NCI-H226 (cell line): ENCODE measurements at regions not wholly inside any gene's neighbourhood (a gene's known extent, or its start where the extent isn't known, plus 50 kb on each side); places are given as distances from the start of the nearest gene placed in this dataset.

Source experiments
- DNase-seq: peaks from one replicate; pipeline ENCODE4 v3.0.0-alpha.2; 2015

DNA sequence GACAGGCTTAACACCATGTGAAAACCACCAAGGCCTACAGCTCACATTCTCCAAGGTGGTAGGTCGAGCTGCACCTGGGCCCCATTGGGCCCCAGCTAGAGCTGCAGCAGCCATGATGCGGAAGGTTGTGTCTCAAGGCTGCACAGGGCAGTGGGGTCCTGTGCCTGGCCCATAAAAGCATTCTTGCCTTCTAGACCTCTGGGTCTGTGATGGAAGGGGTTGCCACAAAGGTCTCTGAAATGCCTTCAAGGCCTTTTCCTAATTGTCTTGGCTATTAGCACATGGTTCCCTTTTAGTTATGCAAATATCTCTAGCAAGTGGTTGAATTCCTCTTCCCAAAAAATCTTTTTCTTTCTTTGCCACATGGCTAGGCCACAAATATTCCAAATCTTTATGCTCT is 52.5 kb upstream of the C11orf58 start:
- DNase-seq: no peak

- no peak for DNase-seq
These were observed 59.9 kb upstream of the C11orf58 start for GRCh38 chr11:16678466-16679116.

- peak; percentile 66 for DNase-seq
These were observed 68.5 kb upstream of the C11orf58 start for GRCh38 chr11:16669799-16670415.

- DNase-seq: no peak
These were observed 105.9 kb upstream of the C11orf58 start for GRCh38 chr11:16632295-16633200.

- DNase-seq: no peak
These were observed 107.8 kb upstream of the C11orf58 start for GRCh38 chr11:16630651-16631050.

DNA sequence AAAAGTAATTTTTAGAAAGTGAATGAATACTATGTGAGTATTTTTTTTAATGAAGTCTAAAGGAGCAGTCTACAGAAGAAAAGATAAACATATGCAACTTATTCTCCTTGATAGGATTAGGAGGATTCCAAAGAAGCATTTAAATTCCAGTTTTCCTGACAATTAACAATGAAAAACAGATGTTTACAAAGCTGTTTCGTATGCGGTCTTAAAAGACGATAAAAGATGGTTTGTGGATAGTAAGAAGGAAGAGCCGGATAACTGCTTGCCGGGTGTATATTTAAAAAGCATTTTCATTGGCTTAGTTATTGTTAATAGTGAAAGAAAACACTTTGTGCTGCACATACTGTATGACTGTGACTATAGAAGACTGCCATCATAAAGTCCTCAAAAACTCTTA is 120.0 kb upstream of the C11orf58 start:
- DNase-seq: no peak

GRCh38 chr11:16615480-16615879 is 123.0 kb upstream of the C11orf58 start:
- DNase-seq: no peak

GRCh38 chr11:16613512-16614381 is 124.7 kb upstream of the C11orf58 start:
- peak; percentile 65 for DNase-seq

- no peak for DNase-seq
These were observed 125.3 kb upstream of the C11orf58 start for GRCh38 chr11:16613262-16613511.

DNA sequence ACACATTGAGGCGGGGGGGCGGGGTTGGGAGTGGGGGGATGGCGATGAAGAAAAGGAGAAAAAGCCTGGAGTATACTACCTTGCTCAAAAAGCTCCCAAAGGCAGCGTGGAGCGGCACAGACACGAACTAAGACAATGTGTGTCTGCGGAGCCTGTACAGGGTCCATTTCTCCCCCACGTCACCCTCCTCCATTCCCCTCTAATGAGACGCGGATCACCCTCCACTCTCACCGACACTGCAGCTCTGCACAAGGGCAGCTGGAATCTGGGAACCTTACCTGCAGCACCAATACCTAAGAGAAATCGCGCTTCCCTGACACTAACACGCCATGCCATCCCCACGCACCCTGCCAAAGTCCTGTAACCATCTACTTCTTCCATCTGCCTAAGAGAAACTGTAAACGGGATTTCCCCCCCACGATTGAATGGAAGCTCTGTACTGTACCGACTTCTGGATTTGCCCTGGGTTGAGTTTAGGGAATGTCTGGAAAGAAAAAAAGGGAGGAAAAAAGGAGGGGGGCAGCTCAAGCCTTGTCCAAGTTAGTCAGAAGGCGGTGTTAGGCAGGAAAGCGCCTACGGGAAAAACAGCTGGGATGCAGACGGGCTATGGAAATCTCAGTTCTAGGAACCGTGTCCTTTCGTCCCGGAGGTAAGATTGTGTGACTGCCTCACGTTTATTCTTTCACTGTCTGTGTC is 125.7 kb upstream of the C11orf58 start:
- DNase-seq: no peak

DNA sequence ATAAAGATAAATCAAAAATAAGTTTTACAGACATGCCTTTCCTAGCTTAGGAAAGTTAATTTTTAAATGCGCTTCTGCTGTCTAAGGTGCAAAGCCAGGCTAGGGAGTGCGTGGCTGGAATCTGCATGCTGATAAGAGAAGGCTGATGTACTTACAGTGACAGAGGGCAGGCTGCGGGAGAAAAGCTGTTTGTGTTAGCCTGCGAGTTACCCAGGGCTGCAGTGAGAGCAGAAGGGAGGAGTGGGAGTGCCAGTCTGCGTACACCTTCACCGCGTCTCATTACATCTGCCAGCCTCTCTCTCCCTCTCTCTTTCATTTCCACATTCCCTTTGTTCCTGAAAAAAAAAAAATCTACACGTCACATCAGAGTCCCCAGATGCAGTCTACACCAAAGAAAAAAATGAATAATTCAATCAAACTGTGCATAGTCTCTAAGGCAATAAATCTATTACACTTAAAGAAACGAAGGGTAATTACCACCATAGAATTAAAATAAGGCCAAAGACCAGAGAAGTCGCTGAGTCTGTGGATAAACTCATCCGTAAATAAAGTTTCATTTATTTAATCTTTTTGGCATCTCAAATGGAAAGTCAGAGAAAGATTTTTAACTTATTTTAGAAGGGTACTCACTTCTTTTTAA is 126.4 kb upstream of the C11orf58 start:
- no peak for DNase-seq

GRCh38 chr11:16611401-16611921 is 127.0 kb upstream of the C11orf58 start:
- DNase-seq: no peak

- DNase-seq: no peak
These were observed 127.6 kb upstream of the C11orf58 start for GRCh38 chr11:16610738-16611388.

GRCh38 chr11:16610213-16610737 is 128.2 kb upstream of the C11orf58 start:
- DNase-seq: no peak

DNA sequence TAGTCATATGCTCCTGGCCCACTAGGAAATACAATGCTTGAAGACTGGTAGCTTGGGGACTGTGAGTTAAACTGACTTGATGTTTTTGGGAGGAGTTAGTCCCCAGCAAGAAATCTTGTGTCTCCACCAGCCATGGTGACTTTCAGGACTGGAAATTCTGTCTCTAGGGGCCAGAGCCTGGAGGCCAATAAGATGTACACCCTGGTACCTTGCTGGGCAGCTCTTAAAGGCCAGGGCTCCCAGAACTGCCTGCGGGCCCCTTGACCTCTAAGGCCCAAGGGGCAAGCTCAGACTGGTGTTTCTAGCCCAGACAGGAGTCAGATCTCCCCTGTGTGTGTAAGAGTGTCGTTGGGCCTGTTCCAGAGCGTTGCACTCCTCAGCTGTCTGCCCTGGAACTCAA is 128.7 kb upstream of the C11orf58 start:
- DNase-seq: no peak

GRCh38 chr11:16607675-16608644 is 130.5 kb upstream of the C11orf58 start:
- peak; percentile 65 for DNase-seq

DNA sequence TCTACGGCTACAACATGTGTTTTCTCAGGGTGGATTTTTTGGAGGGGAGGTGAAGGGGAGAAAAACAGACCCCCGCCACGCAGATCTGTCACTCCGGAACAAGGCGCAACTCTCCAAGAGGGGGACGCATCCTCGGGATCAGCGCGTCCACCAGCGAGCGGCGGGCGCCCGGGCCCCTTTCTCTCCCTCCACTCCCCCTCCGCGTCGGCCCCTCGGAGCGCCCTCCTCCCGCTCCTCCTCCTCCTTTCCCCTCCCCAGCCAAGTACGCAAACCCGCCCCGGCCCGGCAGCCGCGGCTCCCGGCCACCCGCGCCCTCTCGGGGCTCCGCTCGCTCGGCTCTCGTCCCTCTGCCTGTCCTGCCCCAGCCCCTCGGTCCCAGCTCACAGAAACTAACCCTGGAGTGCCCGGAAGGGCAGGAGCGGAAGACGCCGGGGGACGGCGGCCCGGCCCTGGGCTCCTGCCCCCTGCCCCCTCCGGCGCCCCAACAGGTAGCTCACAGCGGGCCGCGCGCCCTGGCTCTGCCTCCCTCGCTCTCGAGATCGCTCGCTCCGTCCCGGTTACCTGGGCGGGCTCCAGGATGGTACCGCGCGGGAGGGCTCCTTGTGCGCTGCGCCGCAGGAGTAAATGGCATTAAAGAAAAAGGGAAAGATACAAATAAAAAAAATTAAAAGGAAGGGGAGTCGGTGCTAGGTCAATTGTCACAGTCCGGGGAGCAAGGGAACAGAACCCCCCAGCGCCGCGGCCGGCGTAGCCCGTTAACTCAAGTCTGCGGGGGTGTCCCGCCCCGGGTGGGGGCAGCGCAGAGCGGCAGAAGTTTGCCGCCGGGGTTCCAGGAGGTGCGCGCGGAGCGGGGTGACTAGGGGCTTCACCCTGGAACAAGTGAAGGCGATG is 131.4 kb upstream of the C11orf58 start:
- DNase-seq: peak; percentile 26
